Hepatocyte (in vitro differentiated cells): ENCODE measurements at regions not wholly inside any gene's neighbourhood (a gene's known extent, or its start where the extent isn't known, plus 50 kb on each side); places are given as distances from the start of the nearest gene placed in this dataset.

Experiments
- CTCF ChIP-seq: fragments of 200-600 bp; sonication (generic); IDR thresholded peaks from 2 replicates; pipeline ENCODE4 v1.5.1; 2016; ENCODE audit warnings: antibody characterized with exemption, mild to moderate bottlenecking; ENCODE audit not compliant: poor library complexity
- EZH2 ChIP-seq: fragments of 200-600 bp; sonication (generic); IDR thresholded peaks from 2 replicates; pipeline ENCODE4 v1.6.1; 2016; ENCODE audit warnings: antibody characterized with exemption, mild to moderate bottlenecking, borderline replicate concordance
- EZH2phosphoT487 ChIP-seq: fragments of 200-600 bp; sonication (generic); IDR thresholded peaks from one replicate; pipeline ENCODE4 v1.6.1; 2018; ENCODE audit warnings: antibody characterized with exemption, mild to moderate bottlenecking, low read depth, moderate library complexity; ENCODE audit not compliant: unreplicated experiment, severe bottlenecking

- TF ChIP-seq CTCF = no peak
- no peak for TF ChIP-seq EZH2
- no peak for TF ChIP-seq EZH2phosphoT487
These were observed 451.2 kb downstream of the NUP35 start for GRCh38 chr2:183575481-183575880.
